ENCODE measurements at regions not wholly inside any gene's neighbourhood (a gene's known extent, or its start where the extent isn't known, plus 50 kb on each side); places are given as distances from the start of the nearest gene placed in this dataset.

GRCh38 chr7:96638669-96639068 is 71.0 kb downstream of the SEM1 start:
- Histone ChIP-seq H3K27ac (ENCODE audit: insufficient read depth, low read length) (no peak overlapping the region), H3K79me2 (ENCODE audit: control insufficient read depth, insufficient read depth, low read length) (no peaks in the 10 kb centered on the region), H3K36me3 (ENCODE audit: control insufficient read depth, insufficient read depth, low read length) (no peaks in the 10 kb centered on the region), H3K4me2 (ENCODE audit: extremely low read depth, insufficient read depth, low read length) (no peak overlapping the region), H3K4me3 (replicated peaks in 1 of 4; ENCODE audit: control extremely low read depth in 1 of 4, insufficient read depth in 1 of 4, low read depth in 3 of 4, low read length in 4 of 4) (no peak overlapping the region), H3K27me3 (ENCODE audit: control insufficient read depth, insufficient read depth, low read length) (no peaks in the 10 kb centered on the region), H2AFZ (ENCODE audit: low read length) (no peak overlapping the region), H3K4me1 (ENCODE audit: control insufficient read depth, extremely low read depth, insufficient read depth, low read length) (no peaks in the 10 kb centered on the region), H4K20me1 (ENCODE audit: control insufficient read depth, extremely low read depth, insufficient read depth, low read length) (no peaks in the 10 kb centered on the region), H3K9me3 (ENCODE audit: control insufficient read depth, insufficient read depth, low read depth, low read length) (no peaks in the 10 kb centered on the region), H3K9ac (ENCODE audit: insufficient read depth, low read length) (no peak overlapping the region)
- no peak for DNase-seq (ENCODE audit: low read depth in 2 of 2)
- TF ChIP-seq EZH2 (IDR thresholded peaks at IDR 0.05; ENCODE audit: low read length, missing control alignments) (no peak), CTCF (conservative IDR thresholded peaks at IDR 0.05 in 1 of 2, IDR thresholded peaks at IDR 0.05 in 1 of 2; ENCODE audit: low read depth in 1 of 2, low read length in 2 of 2) (no peak)

DNA sequence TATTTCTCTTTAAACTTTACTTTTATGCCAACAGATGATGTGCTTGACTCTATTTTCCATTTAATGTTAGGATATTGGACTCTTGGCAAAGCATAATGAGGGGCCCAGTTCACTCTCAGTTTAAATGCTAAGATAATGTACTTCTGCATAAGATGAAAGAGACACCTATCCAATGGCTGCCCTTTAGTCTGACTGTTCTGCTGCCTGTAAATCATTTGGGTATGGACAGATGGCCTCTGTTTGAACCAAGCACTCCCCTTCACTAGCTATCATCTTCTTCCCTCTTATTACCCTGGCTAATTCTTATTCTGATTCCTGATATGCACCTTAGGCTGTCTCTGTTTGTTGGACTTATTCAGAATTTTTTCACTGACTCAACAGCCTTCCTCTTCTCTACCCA is 72.1 kb downstream of the SEM1 start:
- Histone ChIP-seq H3K79me2 (ENCODE audit: control insufficient read depth, insufficient read depth, low read length) (no peaks in the 10 kb centered on the region), H3K9ac (ENCODE audit: insufficient read depth, low read length) (no peak overlapping the region), H3K9me3 (ENCODE audit: control insufficient read depth, insufficient read depth, low read depth, low read length) (no peaks in the 10 kb centered on the region)

DNA sequence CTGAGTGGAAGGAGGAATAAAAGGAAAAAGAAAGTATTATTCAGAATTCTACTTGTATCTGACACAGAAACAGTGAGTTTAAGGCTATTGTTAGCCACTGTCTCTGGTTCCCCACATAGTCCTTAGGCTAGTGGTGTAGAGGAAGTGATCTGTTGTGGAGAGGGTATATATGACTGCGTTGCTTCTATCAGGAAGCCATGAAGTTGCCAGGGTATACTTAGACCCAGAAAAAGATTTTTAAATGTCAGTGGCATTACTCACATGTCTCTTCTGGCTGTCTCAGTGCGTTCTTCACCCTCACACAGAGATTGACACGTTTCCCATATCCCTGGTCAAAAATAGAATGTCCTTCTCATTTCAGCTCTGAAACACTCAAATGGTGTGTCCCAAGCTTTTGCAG is 72.7 kb downstream of the SEM1 start:
- Histone ChIP-seq H2AFZ (ENCODE audit: low read length) (no peak overlapping the region), H3K27ac (ENCODE audit: insufficient read depth, low read length) (no peak overlapping the region), H3K9ac (ENCODE audit: insufficient read depth, low read length) (no peak overlapping the region), H3K4me3 (replicated peaks in 1 of 4; ENCODE audit: control extremely low read depth in 1 of 4, insufficient read depth in 1 of 4, low read depth in 3 of 4, low read length in 4 of 4) (no peak overlapping the region), H3K4me2 (ENCODE audit: extremely low read depth, insufficient read depth, low read length) (no peak overlapping the region), H4K20me1 (ENCODE audit: control insufficient read depth, extremely low read depth, insufficient read depth, low read length) (no peaks in the 10 kb centered on the region), H3K4me1 (ENCODE audit: control insufficient read depth, extremely low read depth, insufficient read depth, low read length) (no peaks in the 10 kb centered on the region), H3K36me3 (ENCODE audit: control insufficient read depth, insufficient read depth, low read length) (no peaks in the 10 kb centered on the region), H3K27me3 (ENCODE audit: control insufficient read depth, insufficient read depth, low read length) (no peaks in the 10 kb centered on the region), H3K79me2 (ENCODE audit: control insufficient read depth, insufficient read depth, low read length) (no peaks in the 10 kb centered on the region), H3K9me3 (ENCODE audit: control insufficient read depth, insufficient read depth, low read depth, low read length) (no peaks in the 10 kb centered on the region)
- TF ChIP-seq EZH2 (IDR thresholded peaks at IDR 0.05; ENCODE audit: low read length, missing control alignments): no peak
- no peak for TF ChIP-seq CTCF (conservative IDR thresholded peaks at IDR 0.05 in 1 of 2, IDR thresholded peaks at IDR 0.05 in 1 of 2; ENCODE audit: low read depth in 1 of 2, low read length in 2 of 2)
- no peak for DNase-seq (ENCODE audit: low read depth in 2 of 2)

More for the DNA sequence above, 72.1 kb downstream of the SEM1 start:
- Histone ChIP-seq H3K4me2 (ENCODE audit: extremely low read depth, insufficient read depth, low read length) (no peak overlapping the region), H3K4me3 (replicated peaks in 1 of 4; ENCODE audit: control extremely low read depth in 1 of 4, insufficient read depth in 1 of 4, low read depth in 3 of 4, low read length in 4 of 4) (no peak overlapping the region), H3K4me1 (ENCODE audit: control insufficient read depth, extremely low read depth, insufficient read depth, low read length) (no peaks in the 10 kb centered on the region), H4K20me1 (ENCODE audit: control insufficient read depth, extremely low read depth, insufficient read depth, low read length) (no peaks in the 10 kb centered on the region), H3K27me3 (ENCODE audit: control insufficient read depth, insufficient read depth, low read length) (no peaks in the 10 kb centered on the region), H2AFZ (ENCODE audit: low read length) (no peak overlapping the region), H3K36me3 (ENCODE audit: control insufficient read depth, insufficient read depth, low read length) (no peaks in the 10 kb centered on the region), H3K27ac (ENCODE audit: insufficient read depth, low read length) (no peak overlapping the region)
- TF ChIP-seq EZH2 (IDR thresholded peaks at IDR 0.05; ENCODE audit: low read length, missing control alignments): no peak
- TF ChIP-seq CTCF (conservative IDR thresholded peaks at IDR 0.05 in 1 of 2, IDR thresholded peaks at IDR 0.05 in 1 of 2; ENCODE audit: low read depth in 1 of 2, low read length in 2 of 2): no peak
- DNase-seq (ENCODE audit: low read depth in 2 of 2): no peak

All from fibroblast of lung (primary cell).